GM10266 (cell line): ENCODE measurements at regions not wholly inside any gene's neighbourhood (a gene's known extent, or its start where the extent isn't known, plus 50 kb on each side); places are given as distances from the start of the nearest gene placed in this dataset.
"Not testable (repeated sequence)": the region's sequence is repeated elsewhere in the genome, so short reads cannot be mapped to it uniquely, and the experiment has no call there.

Source experiments
- DNase-seq: peaks from one replicate; pipeline ENCODE4 v3.0.0; 2012; ENCODE audit errors: extremely low spot score
- CTCF ChIP-seq: IDR thresholded peaks from 2 replicates; pipeline ENCODE4 v1.5.1; 2012; ENCODE audit warnings: mild to moderate bottlenecking, low read depth; ENCODE audit not compliant: control insufficient read depth, insufficient read depth; ENCODE audit errors: missing control alignments

GRCh38 chr2:122080316-122080715 is 324.9 kb downstream of the TSN start:
- TF ChIP-seq CTCF: no peak
- no peak for DNase-seq

- no peak for DNase-seq
- no peak for TF ChIP-seq CTCF
Observed at GRCh38 chr2:122080871-122081270, 325.4 kb downstream of the TSN start.

GRCh38 chr2:122081751-122082150 is 326.3 kb downstream of the TSN start:
- TF ChIP-seq CTCF: no peak
- DNase-seq: no peak

- no peak for DNase-seq
- TF ChIP-seq CTCF: no peak
Observed at GRCh38 chr2:122083256-122084048, 328.0 kb downstream of the TSN start.

GRCh38 chr2:122085672-122086071 is 330.2 kb downstream of the TSN start:
- DNase-seq: not testable (repeated sequence)

- no peak for TF ChIP-seq CTCF
- DNase-seq: no peak
Observed at GRCh38 chr2:122094557-122094956, 339.1 kb downstream of the TSN start.

- TF ChIP-seq CTCF: no peak
- no peak for DNase-seq
Observed at GRCh38 chr2:122096761-122097160, 341.3 kb downstream of the TSN start.

GRCh38 chr2:122098306-122098705 is 342.9 kb downstream of the TSN start:
- no peak for TF ChIP-seq CTCF
- DNase-seq: no peak
